Hematopoietic multipotent progenitor cell treated with erythropoietin and hydrocortisone succinate and interleukin-3 and kit ligand, for 8 days (in vitro differentiated cells): ENCODE measurements at regions not wholly inside any gene's neighbourhood (a gene's known extent, or its start where the extent isn't known, plus 50 kb on each side); places are given as distances from the start of the nearest gene placed in this dataset.

Experiments used
- DNase-seq: peaks from one replicate; pipeline ENCODE4 v3.0.0-alpha.2; 2015

DNA sequence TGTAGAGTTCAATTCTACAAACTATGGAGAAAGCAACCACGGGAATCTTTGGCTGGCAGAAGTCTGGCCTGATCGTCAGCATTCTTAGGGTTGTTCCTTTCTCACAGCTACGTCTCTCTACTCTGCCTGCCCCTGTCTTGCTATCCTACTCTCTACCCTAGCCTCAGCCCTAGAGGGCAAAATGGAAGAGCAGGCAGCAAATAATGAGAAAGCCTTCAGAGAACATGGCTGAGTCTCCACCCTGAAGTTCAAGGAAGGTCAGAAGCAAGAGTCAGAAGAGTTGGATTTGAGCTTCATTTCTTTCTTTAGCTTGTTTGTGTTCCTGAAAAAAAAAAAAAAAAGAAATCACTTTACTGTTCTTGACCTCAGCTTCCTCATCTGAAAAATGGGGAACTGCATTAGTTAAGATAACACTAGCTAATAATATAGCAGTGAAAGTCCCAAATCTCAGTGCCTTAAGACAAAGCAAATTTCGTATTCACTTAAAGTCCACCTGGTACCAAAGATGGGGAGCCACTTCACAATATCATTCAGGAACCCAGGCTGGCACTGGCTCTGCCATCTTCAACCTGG lies 50.2 kb upstream of the CCND2 start:
- DNase-seq: no peak

DNA sequence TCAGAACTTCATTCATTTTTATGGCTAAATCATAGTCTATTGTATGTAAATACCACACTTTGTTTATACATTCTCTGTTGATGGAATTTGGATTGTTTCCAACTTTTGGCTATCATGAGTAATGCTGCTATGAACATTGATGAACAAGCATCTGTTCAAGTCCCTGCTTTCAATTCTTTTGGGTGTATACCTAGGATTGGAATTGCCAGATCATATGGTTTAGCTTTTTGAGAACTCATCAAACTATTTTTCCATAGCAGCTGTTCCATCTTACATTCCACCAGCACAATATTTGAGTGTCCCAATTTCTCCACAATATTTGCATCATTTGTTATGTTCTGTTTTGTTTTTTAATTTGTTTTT lies 52.3 kb upstream of the CCND2 start:
- DNase-seq: peak; percentile 73

DNA sequence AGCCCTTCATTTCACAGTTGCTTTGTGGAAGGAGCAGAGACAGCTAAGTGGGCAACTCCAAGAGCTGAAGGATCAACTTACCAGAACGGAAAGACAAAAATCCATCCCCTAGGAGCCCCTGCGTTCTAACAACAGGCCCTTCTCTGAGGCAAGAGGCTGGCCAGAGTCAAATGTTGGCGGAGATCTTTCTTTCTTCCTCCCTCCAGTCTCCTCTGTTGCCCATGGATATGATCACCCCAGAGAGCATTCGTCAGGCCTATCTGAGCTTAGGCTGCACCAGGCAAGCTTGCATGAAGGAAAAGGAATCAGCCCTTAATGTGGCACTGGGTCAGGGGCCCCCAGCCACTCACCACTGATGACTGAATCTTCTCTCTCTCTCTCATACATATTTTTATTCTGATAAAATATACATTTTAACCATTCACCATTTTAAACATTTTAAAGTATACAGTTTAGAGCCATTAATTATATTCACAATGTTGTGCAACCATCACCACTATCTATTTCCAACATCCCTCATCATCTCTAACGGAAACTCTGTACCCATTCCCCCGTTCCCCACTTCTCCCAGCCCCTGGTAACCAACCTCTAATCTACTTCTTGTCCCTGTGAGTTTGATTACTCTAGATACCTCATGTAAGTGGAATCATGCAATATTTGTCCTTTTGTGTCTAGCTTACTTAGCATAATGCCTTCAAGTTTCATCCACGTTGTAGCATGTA lies 52.9 kb upstream of the CCND2 start:
- DNase-seq: peak; percentile 60

DNA sequence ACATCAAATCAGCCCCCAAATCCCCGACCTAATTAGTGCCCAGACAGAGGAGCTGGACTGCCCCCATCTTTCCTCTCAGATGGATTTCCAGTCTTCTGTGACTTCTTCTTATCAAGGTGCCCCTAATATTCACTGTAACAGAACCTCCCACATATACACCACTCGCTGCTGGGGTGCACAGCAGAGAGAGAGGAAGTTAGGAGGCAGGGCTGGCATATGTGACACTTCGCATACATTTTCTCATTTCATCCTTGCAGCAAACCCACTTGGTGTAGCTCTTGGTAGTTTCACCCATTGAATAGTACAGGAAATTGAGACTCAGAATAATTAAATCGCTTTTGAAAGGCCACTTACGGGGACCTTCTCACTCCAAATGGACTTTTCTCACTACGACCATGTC lies 56.5 kb upstream of the CCND2 start:
- DNase-seq: peak; percentile 18

DNA sequence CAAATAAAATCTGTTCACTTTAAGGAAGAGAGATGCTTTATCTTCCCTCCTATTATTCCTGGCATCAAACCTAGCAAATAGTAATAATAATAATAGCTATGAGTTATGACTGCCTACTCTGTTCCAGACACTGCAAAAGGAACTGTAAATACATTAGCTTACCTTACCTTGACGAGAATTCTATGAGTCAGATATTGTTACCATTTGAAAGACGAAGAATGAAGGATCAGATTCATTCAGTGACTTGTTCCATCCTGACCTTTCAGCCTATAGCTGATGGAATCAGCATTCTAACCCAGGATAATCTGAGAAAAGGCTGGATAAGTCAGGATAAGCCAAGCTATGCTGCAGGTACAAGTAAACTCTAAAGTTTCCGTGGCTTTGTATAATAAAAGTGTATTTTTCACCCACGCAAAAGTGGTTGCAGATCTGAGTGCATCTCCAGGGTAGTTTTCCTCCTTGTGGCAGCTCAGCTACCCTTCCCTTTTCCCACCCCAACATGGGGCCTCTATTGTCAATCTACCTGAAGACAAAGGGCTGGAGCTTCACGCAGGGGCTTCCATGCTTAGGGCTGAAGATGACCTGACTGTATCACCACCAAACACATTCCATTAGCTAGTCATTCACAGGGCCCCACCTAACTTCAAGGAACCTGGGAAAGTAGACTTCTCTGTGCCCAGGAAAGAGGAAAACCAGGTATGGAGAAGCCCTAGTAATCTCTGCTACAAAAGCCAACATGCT lies 57.2 kb upstream of the CCND2 start:
- no peak for DNase-seq

DNA sequence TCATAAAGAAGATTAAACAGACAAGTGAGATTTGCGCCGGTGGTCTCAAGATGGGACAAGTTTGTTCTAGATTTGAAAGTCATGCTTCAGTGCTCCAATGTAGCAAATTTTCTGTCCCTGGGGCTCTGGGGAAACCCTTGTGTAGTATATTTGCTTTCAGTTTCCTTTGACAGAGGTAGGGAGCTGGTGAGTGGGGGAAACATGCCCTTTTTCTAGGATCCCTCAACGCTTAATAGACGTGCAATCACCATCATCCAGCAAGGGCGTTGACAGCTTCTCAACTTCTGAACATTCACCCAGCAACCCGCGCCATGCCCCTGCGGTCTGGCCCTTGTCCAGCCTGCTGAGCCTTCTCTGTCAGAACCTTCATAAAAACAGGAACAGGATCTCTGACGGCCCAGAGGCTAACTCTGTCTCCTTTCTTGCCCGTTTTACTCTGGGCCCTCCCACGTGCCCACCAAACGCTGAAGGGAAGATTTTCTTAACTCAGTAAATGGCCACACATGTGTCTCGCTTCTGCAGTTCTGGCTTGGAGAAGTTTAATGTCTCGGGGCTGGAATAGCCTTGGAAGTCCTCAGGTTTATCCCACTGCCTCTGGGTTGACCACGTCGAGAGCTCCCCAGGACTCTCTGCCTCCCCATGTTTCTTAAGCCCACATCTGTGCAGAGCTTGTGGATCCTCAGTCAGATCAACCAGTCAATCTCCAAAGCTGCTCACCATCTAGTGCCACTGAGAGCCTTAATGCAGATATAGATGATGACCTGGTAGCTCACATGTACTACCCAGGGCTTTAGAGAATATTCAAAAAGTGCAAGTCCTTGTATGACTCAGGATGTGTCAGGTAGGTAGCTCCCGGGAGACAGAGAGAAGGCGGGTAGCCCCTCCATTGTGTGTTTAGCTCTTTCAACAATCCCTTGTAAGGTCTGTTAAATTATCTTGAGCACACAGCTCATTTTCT lies 58.1 kb upstream of the CCND2 start:
- DNase-seq: peak; percentile 98

DNA sequence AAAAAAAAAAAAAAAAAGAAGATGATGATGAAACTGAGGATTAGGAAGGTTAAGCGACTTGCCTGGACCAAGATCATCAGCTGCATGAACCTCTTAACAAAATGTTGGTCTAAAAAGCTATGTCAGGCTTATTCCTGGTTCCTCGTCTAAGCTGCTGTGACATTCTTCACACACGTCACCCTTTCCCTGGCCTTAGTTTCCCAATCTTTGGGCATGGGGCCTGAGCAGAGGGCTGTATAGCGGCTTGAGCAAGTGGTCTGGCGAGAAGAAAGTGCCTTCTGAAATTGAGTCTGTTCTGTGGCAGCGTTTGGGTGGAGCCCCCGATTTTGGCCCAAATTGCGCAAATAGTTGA lies 58.7 kb upstream of the CCND2 start:
- DNase-seq: no peak

DNA sequence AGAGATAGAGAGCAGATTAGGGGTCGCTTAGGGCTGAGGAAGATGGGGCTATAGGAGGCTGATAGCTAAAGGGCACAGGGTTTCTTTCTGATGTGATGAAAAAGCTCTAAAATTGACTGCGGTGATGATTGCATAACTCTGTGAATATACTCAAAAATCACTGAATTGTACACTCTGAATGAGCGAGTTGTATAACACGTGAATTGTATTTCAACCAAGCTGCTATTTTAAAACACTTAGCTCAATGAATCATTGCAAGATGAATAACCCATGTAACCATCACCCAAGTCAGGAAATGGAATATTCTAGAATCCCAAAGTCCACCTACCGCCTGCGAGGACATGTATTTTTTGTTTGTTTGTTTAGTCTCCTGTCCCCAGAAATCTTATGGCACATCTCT lies 60.1 kb upstream of the CCND2 start:
- no peak for DNase-seq

DNA sequence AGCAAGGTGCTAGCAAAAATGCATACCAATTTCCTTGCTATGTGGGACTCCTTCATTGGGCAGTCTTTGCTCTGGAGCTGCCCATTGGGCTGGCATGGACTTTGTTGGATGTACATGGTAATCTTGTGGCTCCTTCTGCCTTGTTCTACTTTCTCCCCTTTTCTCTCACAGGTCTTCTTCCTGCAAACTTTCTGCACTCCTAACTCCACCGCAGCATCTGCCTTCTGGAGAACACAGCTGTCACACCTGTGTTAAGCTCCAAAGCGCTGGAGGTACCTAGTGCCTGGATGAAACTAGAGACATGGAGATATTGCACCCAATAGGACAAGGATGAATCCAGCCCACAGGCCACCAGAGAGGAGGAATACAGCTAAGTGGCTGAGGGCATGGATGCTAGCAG lies 60.7 kb upstream of the CCND2 start:
- peak; percentile 27 for DNase-seq

DNA sequence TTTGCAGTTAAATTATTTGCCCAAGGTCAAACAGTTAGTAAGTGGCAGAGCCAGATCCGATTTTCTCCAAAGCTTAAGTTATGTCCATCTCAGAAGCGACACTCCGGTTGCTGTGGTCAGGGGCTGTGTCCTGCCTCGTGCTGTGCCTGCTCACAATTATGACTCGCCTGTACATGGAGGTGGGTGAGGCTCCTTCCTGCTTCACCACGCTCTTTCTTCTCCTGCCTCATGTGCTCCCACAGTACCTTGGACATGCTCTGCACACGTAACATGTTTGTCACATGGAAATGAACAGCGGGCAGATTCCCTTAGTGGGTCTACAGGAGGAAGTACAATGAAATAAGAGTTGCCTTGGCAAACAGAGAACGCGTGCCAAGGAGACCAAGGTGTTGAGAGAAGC lies 62.2 kb upstream of the CCND2 start:
- DNase-seq: no peak

DNA sequence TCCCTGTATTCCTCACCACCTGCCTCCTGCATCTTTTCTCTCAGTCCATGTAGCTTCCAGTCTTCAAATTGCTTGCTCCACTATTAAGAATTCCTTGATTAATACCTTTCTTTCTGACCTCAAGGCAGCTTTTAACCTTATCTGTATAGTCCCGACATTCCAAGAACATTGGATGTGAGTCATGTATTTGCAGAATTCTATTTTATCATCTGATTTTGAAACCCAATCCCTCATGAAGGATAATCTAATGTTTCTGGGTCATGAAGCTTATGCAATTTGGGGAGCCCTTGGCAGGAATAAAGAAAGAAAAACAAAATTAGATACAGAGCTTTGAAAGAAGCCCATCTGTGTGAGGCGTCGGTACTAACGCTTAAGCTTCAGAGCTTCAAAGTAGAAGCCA lies 63.4 kb upstream of the CCND2 start:
- no peak for DNase-seq

DNA sequence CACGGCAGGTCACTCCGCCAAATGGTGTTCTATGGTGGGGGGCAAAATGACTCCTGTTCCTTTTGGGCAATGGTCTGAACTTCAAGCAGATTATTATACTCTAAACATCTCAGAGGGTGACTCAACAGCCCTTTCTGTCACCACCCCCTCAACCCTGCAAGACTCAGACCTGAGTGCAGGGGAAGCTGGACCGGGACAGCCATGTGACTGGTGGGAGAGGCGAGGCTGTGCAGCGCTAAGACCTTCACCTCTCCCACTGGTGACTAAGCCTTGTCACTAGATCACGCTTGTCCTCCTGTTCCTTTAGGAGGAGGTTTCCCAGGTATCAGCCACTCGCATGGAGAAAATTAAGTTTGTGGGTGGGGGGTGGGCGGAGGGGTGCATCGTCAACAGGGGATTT lies 67.1 kb upstream of the CCND2 start:
- no peak for DNase-seq

DNA sequence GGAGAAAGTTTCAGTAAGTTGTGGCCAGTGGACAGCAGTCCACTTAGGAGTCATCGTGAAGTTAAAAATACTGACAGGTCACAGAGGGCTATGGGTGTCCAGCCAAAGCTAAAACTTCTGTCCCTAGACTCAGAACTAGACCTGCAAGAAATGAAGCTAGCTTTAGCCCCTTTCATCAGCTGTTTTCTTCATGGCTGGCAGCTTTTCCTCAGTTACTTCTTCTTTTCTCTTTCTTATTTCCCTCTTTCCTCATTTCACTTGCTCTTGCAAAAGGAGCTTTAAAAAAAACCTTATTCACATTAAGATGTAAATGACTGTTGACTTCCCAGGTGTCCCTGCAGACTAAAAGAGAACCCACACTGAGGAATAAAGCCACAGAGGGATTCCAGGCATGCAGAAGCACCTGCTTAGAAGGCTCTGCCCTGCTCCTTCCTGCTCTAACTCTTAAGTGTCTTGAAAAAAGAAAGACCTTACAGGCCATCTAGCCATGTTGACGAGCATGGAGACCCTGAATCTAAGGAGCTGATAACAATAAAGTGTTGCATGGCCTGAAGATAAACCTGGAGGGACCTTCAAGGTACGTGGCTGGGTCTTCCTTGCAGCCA lies 69.7 kb upstream of the CCND2 start:
- DNase-seq: no peak

DNA sequence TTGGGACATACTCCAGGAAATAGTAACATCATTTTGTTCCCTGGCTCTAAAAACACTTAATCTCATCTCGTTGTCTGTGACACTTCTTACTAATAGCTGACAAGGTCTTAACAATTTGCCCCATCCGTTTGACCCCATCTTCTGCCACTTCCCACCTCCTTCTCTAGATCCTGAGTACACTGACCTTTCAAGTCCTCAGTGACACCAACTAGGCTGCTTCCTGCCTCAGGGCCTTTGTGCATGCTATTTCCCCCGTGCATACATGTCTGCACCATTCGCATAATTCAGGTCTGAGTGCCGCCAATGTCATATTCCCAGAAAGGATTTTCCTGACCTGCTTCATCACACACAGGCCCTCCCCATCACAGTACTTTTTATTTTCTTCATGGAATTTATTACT lies 70.6 kb upstream of the CCND2 start:
- no peak for DNase-seq

DNA sequence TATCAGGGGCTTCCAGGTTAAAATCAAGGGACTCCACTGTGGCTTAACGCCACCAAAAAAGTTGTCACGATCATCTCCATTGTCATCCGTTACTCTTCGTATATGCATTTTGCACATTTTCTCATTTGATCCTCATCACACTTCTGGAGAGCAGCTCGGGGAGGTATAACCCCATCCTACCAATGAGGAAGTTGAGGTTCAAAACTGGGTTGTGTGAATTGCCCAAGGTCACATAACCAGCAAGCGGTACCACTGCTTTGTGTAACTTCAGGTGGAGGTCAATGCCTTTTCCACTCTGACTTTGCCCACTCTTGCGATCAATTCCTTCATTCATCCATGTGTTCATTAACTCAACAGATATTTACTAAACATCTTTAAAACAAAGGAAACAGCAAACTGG lies 71.1 kb upstream of the CCND2 start:
- DNase-seq: no peak

DNA sequence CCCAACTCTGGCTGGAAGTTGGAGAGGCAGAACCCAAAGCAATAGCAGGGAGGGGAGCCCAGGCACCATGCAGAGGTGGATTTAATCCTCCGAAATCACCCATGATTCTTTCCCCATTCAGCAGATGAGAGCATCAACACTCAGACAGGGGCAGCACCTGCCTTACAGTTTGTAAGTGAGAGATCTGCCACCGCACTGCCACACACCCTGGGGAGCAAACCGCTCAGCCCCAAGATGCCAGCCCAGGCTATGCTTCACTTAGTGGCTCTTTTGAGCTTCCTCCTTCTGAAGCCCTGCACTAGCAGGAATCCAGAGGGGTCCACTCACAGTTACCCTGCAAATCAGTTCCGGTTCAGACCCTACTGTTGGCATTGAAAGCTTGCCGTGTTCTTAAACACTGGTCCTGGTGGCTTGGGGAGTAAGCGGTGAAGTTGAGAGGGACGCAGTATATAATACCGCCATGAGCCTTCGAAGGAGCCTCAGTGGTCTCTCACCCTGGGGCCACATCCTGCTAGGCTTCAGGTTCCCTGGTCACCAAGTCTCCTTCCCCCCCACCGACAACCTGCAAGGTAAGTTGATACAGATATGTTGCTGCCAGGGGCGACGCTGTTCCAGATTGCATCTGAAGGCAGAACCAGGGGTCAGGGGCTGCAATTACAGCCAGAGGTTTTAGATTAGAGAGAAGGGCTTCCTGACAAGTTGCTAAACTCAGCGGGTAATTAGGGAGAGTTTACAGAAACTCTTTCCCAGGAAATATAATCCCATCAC lies 72.0 kb upstream of the CCND2 start:
- DNase-seq: no peak

DNA sequence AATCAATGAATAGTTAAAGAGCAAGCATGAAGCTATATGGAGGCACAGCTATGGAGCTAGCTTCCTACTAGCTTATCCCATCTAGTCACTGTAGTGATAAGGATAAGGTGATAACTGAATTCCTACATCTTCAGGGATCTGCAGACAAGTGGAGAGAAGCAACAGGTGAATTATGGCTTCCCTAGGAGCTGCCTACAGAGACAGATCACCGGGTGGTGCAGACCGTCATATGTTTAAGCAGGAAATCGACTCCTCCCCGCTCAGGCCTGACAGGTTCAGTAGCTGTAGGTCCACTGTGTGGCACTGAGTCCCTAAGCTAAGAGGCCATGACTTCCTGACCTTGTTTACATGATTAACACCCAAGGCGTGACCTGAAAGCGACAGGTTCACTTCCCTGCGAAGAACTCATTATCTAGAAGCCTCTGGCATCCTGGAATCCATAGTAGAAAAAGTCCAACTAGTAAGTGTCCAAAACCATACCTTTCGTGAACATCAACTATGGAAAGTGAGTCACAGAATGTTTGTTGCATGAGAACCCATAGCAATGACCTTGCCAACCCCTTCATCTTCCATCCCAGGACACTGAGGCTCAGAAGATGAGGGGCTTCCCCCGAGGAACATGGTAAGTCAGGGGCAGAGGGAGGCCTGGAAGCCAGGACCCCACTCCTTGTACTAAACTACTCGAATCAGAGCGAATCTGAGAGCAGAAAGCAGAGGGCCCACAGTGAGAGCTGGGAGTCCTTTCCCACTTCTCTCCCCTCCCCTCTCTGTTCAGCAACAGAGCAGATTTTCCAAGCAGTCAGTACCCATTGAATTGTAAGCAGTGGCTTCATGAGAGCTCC lies 75.4 kb upstream of the CCND2 start:
- DNase-seq: no peak

DNA sequence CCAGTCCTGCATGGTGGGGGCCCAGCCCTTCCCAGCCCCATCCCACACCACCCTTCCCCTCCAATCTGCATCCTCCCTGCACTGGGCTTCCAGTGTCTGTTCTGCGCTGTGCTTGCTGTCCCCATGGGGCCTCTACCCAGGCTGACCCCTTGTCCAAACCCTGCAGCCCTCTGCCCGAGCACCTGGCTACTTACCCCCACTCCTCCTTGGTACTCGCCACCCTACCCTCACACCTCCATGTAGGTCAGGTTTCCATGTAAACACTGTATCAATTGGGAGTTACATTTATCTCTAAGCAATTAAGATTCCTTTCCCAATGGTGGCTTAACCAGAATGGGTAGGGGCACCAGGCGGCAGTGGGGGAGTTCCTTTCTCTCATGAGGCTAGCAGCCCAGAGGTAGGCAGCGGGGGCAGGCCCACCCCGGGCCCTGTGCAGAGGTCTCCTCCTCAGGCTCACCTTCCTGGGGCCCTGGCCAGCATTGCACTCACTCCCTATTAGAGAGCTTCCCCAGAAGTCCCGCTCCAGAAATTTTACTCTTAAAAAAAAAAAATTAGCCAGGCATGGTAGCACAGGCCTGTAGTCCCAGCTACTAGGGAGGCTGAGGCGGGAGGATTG lies 76.6 kb upstream of the CCND2 start:
- DNase-seq: no peak

DNA sequence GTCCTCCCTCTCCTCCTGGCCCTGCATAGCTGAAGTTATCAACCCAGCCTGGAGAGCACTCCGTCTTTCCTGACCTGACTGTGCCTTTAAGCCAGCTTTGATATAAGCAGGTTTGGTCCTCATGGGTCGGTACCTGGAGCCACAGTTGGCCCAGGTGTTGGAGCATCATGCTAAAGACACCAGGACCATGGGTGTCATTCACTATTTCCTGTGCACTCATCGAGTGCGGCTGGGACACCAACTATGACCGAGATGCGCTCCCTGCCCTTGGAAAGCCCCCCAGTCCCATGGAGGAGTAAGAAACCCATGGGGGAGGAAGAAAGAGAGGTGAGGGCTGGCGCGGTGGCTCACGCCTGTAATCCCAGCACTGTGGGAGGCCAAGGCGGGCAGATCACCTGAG lies 78.9 kb upstream of the CCND2 start:
- DNase-seq: no peak

DNA sequence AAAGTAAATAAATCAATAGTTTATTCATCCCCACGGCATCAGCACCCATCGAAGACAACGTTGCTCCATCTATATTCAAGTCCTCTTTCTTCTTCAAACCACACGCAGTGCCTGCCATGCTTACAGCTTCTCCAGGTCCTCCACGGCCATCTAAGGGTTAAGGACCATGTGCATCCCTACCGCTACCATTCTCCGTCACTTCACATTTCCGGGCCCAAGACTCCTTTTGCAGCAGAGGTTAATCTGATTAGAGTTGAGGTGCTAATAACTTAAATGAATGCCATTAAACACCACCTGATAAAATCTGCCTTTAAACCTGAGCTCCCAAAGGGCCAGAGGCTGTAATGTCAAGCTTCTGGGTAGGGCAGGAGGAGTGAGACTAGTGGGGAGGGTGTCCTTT lies 79.7 kb upstream of the CCND2 start:
- no peak for DNase-seq

DNA sequence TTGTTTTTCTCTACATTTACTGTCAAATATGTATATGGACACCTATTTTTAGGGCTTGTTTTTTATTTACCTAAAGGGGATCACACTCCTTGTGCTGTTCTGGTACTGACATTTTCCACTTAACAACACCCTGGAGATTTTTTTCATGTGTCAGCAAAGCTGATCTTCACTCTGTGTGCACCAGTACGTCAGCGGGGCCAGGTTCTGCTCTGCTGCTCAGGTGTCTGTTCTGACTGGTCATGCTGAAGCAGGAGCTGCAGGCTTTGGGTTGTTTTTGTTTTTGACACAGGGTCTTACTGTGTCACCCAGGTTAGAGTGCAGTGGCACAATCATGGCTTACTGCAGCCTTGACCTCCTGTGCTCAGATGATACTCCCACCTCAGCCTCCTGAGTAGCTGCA lies 81.9 kb upstream of the CCND2 start:
- no peak for DNase-seq
